Ishikawa (cell line): ENCODE measurements at regions not wholly inside any gene's neighbourhood (a gene's known extent, or its start where the extent isn't known, plus 50 kb on each side); places are given as distances from the start of the nearest gene placed in this dataset.

Source experiments
- CEBPB ChIP-seq: IDR thresholded peaks from 2 replicates; pipeline ENCODE4 v1.6.1; 2012
- CREB1 ChIP-seq: IDR thresholded peaks from 2 replicates; pipeline ENCODE4 v1.6.1; 2012; ENCODE audit warnings: low read depth
- EGR1 ChIP-seq: IDR thresholded peaks from 2 replicates; pipeline ENCODE4 v1.6.1; 2012
- EP300 ChIP-seq: IDR thresholded peaks from 2 replicates; pipeline ENCODE4 v1.6.1; 2012; ENCODE audit warnings: borderline replicate concordance
- RAD21 ChIP-seq: IDR thresholded peaks from 2 replicates; pipeline ENCODE4 v1.6.1; 2012; ENCODE audit warnings: low read depth
- TAF1 ChIP-seq: IDR thresholded peaks from 2 replicates; pipeline ENCODE4 v1.6.1; 2012; ENCODE audit warnings: low read depth, mild to moderate bottlenecking
- TEAD4 ChIP-seq: IDR thresholded peaks from 2 replicates; pipeline ENCODE4 v1.6.1; 2012
- YY1 ChIP-seq: IDR thresholded peaks from 2 replicates; pipeline ENCODE4 v1.6.1; 2012; ENCODE audit warnings: low read depth
- TF ChIP-seq, protein P1 (sequence below): IDR thresholded peaks from 2 replicates; pipeline ENCODE4 v1.6.1; 2012
- TF ChIP-seq, protein P2 (sequence below): IDR thresholded peaks from 2 replicates; pipeline ENCODE4 v1.6.1; 2012; ENCODE audit warnings: low read depth, mild to moderate bottlenecking

DNA sequence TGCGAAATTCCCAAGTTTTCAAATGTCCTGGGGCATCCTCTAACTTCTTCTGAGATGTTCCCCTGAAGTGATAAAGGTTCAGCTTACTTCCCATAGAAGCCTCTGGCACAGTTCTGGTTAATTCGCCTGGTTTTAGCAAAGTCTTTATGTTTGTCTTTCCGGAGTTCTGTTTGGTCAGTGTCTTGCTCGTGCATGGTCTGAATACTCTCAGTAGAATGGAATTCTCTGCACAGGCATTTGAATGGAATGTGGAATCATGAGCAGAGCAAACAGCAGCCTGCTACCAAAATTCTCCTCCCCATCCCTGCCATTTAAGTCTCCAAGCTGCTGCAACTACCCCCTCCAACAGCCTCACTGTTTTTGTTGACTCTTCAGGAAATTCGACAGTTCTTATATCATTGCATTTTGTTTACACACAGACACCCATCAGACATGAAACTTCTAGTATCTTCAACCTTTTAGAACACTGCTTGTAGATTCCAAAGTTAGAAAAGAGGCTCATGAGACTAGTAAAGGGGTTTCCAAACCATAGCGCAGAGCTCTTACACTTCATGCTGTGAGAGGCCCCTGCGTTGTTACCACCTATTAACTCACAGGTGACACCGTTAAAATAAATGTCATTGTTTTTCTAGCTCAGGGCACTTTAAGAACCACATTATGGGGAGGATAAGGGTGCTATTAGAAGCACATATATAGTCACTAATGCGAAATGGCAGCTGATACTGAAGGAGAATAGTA lies 129.7 kb downstream of the PLCE1 start:
- TF ChIP-seq TAF1 (no peak), RAD21 (no peak), TEAD4 (peak; percentile 74), YY1 (no peak), EP300 (no peak), CEBPB (no peak), CREB1 (no peak), EGR1 (no peak)
- TF ChIP-seq, protein P1, sequence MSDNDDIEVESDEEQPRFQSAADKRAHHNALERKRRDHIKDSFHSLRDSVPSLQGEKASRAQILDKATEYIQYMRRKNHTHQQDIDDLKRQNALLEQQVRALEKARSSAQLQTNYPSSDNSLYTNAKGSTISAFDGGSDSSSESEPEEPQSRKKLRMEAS = peak; percentile 22; the same call in 1 of the 2 replicates
- TF ChIP-seq, protein P2, sequence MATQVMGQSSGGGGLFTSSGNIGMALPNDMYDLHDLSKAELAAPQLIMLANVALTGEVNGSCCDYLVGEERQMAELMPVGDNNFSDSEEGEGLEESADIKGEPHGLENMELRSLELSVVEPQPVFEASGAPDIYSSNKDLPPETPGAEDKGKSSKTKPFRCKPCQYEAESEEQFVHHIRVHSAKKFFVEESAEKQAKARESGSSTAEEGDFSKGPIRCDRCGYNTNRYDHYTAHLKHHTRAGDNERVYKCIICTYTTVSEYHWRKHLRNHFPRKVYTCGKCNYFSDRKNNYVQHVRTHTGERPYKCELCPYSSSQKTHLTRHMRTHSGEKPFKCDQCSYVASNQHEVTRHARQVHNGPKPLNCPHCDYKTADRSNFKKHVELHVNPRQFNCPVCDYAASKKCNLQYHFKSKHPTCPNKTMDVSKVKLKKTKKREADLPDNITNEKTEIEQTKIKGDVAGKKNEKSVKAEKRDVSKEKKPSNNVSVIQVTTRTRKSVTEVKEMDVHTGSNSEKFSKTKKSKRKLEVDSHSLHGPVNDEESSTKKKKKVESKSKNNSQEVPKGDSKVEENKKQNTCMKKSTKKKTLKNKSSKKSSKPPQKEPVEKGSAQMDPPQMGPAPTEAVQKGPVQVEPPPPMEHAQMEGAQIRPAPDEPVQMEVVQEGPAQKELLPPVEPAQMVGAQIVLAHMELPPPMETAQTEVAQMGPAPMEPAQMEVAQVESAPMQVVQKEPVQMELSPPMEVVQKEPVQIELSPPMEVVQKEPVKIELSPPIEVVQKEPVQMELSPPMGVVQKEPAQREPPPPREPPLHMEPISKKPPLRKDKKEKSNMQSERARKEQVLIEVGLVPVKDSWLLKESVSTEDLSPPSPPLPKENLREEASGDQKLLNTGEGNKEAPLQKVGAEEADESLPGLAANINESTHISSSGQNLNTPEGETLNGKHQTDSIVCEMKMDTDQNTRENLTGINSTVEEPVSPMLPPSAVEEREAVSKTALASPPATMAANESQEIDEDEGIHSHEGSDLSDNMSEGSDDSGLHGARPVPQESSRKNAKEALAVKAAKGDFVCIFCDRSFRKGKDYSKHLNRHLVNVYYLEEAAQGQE = no peak
